Tibial artery (tissue), 4 donors: ENCODE measurements at regions not wholly inside any gene's neighbourhood (a gene's known extent, or its start where the extent isn't known, plus 50 kb on each side); places are given as distances from the start of the nearest gene placed in this dataset.

Experiments
- DNase-seq, 2 donors: peaks; one replicate each; pipeline ENCODE4 v3.0.0-alpha.2; 2019
- H3K27ac ChIP-seq, 2 donors: fragments of 200-600 bp; sonication (generic) in 1 of 2; 1 replicate in 1 of 2; 2 replicates in 1 of 2; pipeline ENCODE4 v1.5.1; 2018 to 2019; ENCODE audit warnings: mild to moderate bottlenecking in 1 of 2
- H3K27me3 ChIP-seq, 2 donors: fragments of 200-600 bp; sonication (generic) in 1 of 2; one replicate each; pipeline versions ENCODE4 v1.5.1 to v1.6.0; 2016 to 2019
- H3K36me3 ChIP-seq, 3 donors: fragments of 200-600 bp; sonication (generic) in 2 of 3; one replicate each; pipeline ENCODE4 v1.5.1; 2016 to 2019; ENCODE audit warnings: mild to moderate bottlenecking in 2 of 3
- H3K4me1 ChIP-seq, 4 donors: fragments of 200-600 bp; sonication (generic) in 2 of 4; 1 replicate in 3 of 4; 2 replicates in 1 of 4; pipeline ENCODE4 v1.5.1; 2016 to 2019
- H3K4me3 ChIP-seq, 2 donors: fragments of 200-600 bp; sonication (generic) in 1 of 2; 1 replicate in 1 of 2; 2 replicates in 1 of 2; pipeline ENCODE4 v1.5.1; 2018 to 2019; ENCODE audit warnings: mild to moderate bottlenecking in 2 of 2
- H3K9me3 ChIP-seq, 3 donors: fragments of 200-600 bp; sonication (generic) in 1 of 3; one replicate each; pipeline ENCODE4 v1.5.1; 2016 to 2019
- intact Hi-C: fragments of 100-400 bp; cut with DNase I; formaldehyde crosslinking; loops from one replicate; pipeline ENCODE4 v1.15.0; 2023; ENCODE audit warnings: low total_unique reads
- TF ChIP-seq, protein P1 (sequence below), 2 experiments: fragments of 200-600 bp in 1 of 2; fragments of 450-650 bp in 1 of 2; IDR thresholded peaks; one replicate each; pipeline ENCODE4 v1.5.1; 2017 to 2019; ENCODE audit warnings: antibody characterized with exemption in 2 of 2, mild to moderate bottlenecking in 1 of 2, moderate library complexity in 1 of 2

GRCh38 chr6:14448246-14448645 is 330.7 kb downstream of the CD83 start:
- intact Hi-C loops, result no loop called here
- TF ChIP-seq, protein P1, sequence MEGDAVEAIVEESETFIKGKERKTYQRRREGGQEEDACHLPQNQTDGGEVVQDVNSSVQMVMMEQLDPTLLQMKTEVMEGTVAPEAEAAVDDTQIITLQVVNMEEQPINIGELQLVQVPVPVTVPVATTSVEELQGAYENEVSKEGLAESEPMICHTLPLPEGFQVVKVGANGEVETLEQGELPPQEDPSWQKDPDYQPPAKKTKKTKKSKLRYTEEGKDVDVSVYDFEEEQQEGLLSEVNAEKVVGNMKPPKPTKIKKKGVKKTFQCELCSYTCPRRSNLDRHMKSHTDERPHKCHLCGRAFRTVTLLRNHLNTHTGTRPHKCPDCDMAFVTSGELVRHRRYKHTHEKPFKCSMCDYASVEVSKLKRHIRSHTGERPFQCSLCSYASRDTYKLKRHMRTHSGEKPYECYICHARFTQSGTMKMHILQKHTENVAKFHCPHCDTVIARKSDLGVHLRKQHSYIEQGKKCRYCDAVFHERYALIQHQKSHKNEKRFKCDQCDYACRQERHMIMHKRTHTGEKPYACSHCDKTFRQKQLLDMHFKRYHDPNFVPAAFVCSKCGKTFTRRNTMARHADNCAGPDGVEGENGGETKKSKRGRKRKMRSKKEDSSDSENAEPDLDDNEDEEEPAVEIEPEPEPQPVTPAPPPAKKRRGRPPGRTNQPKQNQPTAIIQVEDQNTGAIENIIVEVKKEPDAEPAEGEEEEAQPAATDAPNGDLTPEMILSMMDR (IDR thresholded peaks at IDR 0.05), result no peak
- Histone ChIP-seq H3K4me3 (no peak overlapping the region), H3K9me3 (peaks cover 0 to 10% (median 0%) of the 10 kb centered on the region in 3 donors), H3K4me1 (no peaks in the 10 kb centered on the region), H3K27me3 (no peaks in the 10 kb centered on the region), H3K27ac (no peak overlapping the region), H3K36me3 (no peaks in the 10 kb centered on the region)
- DNase-seq, result no peak

- intact Hi-C loops, result no loop called here
- DNase-seq, result no peak
- Histone ChIP-seq H3K4me3 (no peak overlapping the region), H3K36me3 (no peaks in the 10 kb centered on the region), H3K9me3 (peaks cover 0 to 10% (median 0%) of the 10 kb centered on the region in 3 donors), H3K27ac (no peak overlapping the region), H3K27me3 (no peaks in the 10 kb centered on the region), H3K4me1 (peaks cover 0 to 14% (median 7%) of the 10 kb centered on the region in 4 donors)
- TF ChIP-seq, protein P1 (IDR thresholded peaks at IDR 0.05), result no peak
Measured at GRCh38 chr6:14450133-14450504, 332.5 kb downstream of the CD83 start.

DNA sequence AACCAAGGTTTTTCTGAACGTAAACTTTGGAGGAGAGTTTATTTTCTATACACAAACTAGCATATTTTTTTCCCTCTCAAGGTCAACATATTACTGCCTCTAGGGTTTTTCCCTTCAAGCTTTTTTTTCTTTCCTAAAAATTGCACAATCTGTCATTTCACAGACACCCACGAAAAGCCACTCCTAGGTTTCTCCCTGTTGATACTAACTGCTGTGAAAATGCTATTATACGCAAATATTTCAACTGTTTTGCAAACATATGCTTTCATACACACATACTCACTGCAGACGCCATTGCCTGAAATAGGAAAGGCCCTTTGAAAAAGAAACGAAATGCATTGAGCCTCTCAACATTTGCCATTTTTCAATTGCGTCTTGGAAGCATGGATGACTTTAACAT is 333.0 kb downstream of the CD83 start:
- intact Hi-C loops, result no loop called here
- no peaks in the 10 kb centered on the region for H3K36me3 ChIP-seq
- H3K4me3 ChIP-seq, result no peak overlapping the region
- no peaks in the 10 kb centered on the region for H3K27me3 ChIP-seq
- H3K27ac ChIP-seq, result no peak overlapping the region
- DNase-seq, result no peak
- peaks cover 0 to 19% (median 10%) of the 10 kb centered on the region in 4 donors for H3K4me1 ChIP-seq
- peaks cover 0 to 10% (median 0%) of the 10 kb centered on the region in 3 donors for H3K9me3 ChIP-seq
- TF ChIP-seq, protein P1 (IDR thresholded peaks at IDR 0.05), result no peak

GRCh38 chr6:14451594-14452374 is 334.2 kb downstream of the CD83 start:
- Histone ChIP-seq H3K9me3 (peaks cover 0 to 10% (median 0%) of the 10 kb centered on the region in 3 donors), H3K36me3 (no peaks in the 10 kb centered on the region), H3K4me3 (no peak overlapping the region), H3K27me3 (no peaks in the 10 kb centered on the region), H3K27ac (no peak overlapping the region), H3K4me1 (peaks cover 0 to 29% (median 13%) of the 10 kb centered on the region in 4 donors)
- no peak for DNase-seq
- TF ChIP-seq, protein P1 (IDR thresholded peaks at IDR 0.05), result no peak
- intact Hi-C loops, result no loop called here

- Histone ChIP-seq H3K4me3 (no peak overlapping the region), H3K36me3 (no peaks in the 10 kb centered on the region), H3K27ac (no peak overlapping the region), H3K4me1 (peaks cover 0 to 29% (median 13%) of the 10 kb centered on the region in 4 donors), H3K27me3 (no peaks in the 10 kb centered on the region), H3K9me3 (peaks cover 0 to 6% (median 0%) of the 10 kb centered on the region in 3 donors)
- TF ChIP-seq, protein P1 (IDR thresholded peaks at IDR 0.05), result no peak
- DNase-seq, result no peak
- intact Hi-C loops, result no loop called here
Measured at GRCh38 chr6:14452567-14453527, 335.3 kb downstream of the CD83 start.
